ENCODE measurements at regions not wholly inside any gene's neighbourhood (a gene's known extent, or its start where the extent isn't known, plus 50 kb on each side); places are given as distances from the start of the nearest gene placed in this dataset.

DNA sequence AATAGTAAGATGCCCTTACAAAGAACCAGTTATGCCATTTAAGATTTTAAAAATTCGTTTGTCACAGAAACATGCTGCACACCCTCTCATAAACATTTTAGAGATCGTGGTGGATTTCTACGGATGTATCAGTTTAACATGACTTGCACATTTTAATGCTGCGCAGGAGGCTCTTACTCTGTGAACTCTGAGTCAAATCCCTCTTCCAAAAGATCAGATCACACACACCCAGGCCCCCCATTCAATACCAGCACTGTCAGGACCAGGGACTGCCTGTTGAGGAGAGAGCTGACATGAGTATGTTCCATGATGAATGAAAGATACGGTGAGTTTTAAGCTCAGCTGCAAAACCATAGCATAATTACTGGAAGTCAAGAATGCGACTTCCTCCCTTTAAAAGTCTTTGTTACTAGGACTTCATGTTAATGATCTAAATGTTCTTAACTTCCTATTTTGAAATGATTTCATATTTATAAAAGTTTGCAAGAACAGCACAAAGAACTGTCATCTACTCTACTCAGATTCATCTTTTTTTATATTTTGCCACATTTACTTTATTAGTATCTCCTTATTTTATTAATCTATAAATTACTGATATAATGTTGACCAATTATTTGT, 500.2 kb downstream of the GLRX3 start:
- DNase-seq: no peak

DNA sequence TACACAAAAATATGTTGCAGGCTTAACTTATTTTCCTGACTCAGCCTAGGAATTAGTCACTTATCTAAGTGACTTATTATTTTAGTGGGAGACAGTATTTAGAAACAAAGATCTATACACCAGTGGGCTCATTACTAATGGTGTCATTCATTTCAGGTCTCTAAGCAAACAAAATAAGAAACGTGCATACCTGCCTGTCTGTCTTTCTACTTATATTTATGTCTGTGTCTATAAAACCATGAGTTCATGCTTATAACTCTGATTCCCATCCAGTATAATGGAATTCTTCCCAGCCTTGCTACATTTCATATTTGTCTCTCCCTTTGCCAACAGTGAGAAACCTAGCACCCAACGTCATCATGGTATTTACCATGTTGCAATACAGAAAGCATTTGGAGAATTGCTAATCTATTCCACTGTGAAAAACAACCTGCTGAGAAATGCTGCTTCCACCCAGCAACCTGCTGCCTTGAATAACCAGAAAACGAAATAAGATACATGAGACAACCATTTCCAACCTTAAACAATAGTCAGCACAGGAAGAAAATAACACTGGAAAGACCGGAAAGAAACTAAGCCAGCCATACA, 501.0 kb downstream of the GLRX3 start:
- no peak for DNase-seq

DNA sequence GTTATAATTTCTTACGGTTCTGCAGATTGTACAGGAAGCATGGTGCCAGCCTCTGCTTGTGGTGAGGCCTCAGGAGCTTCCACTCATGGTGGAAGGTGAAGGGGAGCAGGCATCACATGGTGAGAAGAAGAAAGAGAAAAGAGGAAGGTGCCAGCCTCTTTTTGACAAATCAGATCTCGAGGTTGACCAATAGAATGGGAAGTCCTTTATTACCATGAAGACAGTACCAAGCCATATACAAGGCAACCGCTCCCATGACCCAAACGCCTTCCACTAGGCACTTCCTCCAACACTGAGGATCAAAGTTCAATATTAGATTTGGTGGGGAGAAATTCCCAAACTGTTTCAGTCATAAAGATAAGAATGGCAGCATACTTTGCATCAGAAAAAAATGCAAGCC, 502.8 kb downstream of the GLRX3 start:
- no peak for DNase-seq

DNA sequence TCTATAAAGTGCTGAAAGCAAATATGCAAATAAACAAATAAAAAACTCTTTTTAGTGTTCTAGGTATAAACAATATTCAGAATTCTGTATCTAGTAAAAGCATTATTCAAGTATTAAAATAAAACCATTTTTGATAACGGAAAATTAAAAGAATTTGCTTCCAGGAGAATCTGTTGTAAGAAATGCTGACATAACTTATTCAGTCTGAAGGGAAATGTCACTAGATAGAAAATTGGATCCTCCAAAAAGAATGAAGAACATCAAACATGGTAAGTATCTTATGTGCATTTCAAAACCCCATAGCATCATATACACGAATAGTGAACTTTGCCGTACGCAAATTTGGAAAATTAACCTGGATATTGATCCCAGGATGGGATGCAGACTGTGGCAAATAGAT, 506.7 kb downstream of the GLRX3 start:
- no peak for DNase-seq

DNA sequence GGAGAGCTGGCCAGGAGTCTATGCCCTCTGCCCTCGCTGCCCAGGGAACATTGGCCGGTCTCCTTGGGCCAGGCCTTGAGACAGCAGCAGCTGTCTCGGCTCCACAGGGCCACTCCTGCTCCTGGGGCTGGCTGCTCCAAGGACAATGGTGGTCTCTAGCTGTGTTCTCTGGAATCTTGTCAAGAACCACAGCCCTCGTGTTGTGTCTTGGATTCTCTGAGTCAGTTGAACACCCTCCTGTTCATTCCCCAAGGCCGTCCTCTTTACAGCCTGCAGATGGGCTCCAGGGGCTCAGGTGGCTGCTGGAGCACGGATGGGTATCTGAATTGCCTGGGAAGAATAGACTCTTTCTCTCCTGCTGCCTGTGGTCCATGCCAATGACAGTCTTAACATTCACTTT, 511.1 kb downstream of the GLRX3 start:
- no peak for DNase-seq

DNA sequence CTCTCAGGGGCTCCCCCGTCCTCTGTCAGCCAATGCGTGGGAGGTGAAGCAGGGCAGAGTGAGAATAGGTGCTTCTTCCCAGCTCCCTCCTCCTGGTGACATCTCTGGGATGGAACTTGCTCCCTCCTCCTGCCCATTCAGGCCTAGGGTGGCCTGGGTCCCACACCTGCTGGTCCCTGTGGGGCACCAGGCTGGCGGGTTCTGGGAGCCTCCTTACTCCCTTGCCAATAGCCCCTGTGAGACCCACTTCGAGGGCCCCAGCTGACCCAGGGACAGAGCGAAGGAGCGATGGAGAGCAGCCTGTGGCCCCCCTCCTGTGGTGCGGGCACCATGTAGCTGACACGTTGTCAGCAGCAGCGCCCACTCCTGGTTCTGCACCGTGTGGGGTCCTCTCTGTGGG, 512.6 kb downstream of the GLRX3 start:
- no peak for DNase-seq

DNA sequence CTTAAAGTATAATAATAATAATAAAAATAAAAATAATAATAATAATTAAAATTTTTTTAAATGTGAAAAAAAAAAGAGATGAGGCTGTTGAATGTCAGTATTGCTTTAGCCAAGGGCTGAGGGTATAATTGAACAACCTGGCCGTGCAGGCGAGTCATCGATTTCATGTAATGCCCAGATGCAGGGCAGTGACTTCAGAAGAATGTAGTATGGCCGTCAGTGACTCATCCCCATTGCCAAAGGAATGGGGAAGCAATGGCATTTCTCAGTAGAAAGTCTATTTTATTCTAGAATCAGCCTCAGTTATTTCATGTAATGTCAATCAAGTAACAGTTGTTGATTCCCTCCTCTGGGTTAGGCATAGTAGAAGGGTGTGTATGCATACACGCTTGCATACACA, 516.4 kb downstream of the GLRX3 start:
- DNase-seq: no peak

DNA sequence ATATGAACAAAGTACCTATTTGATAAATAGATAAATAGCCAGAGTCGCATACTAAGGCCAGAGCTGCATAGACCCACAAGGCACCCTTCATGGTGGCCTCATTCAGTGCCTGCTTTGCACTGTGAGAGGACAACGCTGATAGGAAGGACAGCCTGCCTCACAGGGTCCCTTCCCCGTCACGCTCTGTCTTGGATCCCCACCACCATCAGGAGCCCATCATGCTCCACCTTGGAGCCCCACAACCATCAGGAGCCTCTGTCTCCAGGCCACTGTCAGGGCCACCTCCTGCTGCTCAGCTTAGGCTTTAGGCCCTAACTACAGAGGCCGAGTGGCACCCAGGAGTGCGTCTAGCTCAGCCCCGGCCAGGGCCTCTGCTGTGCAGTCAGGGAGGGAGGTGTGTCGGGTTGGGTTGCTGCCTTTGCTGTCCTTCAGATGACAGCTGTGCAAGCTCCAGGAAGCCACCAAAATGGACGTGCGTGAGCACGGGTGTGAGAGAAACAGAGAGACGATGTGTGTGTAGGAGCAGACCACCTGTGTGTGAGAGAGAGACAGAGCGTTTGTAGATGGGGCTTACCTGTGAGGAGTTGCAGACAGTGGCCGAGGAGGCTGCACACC, 516.9 kb downstream of the GLRX3 start:
- DNase-seq: no peak

DNA sequence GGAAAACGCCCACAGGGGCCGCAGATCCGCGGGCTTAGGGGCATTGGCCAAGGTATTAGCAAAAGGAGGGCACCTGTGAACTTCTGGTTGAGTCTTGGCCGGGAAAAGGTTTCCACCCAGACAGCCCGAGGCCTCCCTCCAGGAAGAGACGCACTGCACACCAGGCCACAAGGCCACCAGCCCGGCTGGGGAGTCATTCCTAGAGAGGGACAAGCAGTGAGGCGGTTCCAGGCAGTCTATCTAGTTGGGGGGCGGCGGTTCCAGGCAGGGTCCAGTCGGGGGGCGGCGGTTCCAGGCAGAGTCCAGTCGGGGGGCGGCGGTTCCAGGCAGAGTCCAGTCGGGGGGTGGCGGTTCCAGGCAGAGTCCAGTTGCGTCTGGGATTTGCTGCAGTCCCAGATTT, 518.5 kb downstream of the GLRX3 start:
- DNase-seq: no peak

DNA sequence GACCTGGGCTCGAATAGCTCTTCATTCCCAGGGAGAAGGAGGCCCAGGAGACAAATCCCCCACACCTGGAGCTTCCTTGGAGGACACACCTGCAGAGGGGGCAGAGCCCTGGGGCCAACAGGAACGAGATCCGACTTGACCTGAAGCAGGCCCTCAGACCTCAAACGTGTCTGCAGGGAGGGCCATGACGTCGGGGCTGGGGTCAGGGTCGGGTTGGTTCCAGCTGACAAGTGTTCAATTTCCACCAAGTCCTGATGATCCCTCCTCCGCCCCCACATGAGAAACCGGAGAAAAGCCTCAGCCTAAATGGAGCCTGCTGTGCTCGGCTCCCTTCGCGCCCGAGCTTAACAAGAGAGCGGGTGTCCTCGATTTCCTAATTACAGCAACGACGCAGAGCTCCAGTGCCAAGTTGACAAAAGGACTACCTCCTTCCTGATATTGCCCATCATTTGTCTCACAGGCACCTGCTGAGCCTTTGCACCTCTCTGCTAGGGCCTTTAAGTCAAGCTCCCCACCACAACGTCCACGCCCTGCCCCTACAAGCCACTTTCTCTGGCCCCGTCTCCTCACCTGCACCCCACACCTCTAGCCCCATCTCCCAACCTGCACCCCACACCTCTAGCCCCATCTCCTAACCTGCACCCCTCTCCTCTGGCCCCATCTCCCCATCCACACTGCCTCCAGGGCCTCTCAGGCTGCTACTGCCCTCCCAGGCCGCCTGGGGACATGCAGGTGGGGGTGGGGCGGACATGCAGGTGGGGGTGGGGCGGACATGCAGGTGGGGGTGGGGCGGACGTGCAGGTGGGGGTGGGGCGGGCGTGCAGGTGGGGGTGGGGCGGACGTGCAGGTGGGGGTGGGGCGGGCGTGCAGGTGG, 519.4 kb downstream of the GLRX3 start:
- no peak for DNase-seq

DNA sequence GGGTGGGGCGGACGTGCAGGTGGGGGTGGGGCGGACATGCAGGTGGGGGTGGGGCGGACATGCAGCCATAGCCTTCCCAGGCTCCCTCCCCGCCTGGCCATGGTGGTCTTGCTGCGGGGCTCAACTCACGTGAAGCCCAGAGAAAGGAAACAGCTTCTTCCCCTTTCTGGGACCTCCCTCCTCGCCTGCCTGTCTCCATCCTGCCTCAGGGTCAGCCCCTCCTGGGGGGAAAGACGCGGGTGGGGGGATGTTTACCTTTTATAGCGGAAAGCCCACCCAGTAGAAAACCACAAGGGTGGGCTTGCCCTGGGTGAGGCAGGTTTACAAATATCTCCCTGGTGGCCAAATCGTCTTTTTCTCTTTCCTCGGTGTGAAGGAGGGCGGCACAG, 520.0 kb downstream of the GLRX3 start:
- no peak for DNase-seq

DNA sequence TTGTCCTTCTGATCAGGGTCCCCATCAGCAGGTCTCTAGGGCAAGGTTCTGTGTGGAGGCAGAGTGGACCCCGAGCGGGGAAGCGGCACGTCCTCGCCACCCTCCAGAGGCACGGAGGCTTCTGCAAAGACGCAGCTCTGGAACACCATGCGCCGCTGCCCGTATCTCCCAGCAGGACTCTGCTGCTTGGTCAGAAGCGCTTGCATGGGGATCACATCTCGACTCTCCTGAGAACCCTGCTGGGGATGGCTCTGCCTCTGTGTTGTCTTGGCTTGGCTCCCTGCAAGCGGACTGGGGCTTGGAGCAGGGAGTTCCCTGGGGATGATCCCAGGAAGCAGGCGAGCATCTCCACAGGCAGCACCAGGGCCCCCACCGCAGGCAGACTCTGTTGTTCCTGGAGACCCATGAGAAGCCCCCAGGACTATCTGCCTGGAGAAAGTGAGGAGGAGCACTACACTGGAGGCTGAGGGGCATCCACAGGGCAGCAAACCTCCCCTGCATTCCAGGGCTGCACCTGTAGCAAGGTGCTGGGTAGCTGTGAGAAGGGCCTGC, 520.5 kb downstream of the GLRX3 start:
- no peak for DNase-seq

DNA sequence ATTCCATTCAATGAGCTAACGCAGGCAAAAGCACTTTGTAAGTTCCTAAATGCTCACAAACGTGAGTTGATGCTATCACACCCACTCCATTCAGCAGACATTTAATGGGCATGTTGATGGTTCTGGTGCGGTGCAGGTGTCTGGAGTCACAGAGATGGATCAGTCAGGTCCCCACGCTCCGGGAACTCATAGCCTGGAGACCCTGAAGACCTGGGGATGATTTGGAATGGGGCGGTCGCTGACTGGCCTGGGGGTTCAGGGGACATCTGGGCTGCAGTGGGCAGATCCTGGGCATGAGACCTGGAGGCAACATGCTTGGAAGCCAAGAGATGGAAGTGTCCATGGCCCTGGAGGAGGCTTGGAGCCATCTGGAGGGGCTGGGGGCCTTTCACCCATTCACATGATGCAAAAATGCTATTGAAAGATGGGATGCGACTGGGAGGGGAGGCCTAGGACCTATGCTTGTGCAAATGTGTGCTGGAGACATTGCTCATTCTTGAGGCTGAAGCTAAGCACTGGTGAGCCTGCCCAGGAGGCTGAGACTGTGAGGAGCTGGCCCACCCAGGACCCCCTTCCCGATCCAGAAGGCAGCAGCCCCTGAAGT, 522.6 kb downstream of the GLRX3 start:
- DNase-seq: no peak

DNA sequence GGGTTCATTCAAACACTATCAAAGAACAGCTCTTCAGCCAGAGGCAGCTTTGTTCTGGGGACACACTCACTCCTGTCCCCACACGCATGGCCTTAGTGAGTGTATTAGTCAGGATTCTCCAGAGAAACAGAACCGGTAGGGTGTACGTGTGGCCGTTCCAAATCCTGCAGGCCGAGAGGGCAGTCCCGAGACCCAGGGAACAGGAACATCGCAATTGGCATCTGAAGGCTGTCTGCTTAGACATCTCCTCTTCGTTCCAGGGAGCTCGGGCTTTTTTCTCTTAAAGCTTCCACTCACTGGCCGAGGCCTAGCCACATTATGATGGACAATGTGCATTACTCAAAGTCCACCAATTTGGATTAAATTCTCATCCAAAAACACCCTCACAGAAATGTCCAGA, 523.3 kb downstream of the GLRX3 start:
- DNase-seq: no peak

DNA sequence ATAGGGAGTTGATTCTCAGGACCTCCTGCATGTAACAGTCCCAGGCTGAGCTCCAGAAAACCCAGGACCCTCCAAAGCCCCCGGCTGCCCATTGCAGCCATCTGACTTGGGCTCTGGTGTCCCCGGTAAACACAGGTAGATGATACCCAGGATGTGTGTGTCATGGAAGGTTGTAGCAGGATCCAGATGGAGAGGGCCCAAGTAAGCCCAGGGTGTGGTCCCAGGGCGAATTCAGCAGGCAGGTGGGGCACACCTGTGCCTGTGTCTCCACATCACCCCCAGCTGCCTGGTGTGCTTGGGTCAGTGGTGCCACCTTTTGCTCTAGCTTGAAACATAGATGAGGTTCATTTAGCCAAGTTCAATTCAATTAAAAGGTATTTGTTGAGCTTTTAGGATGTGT, 524.1 kb downstream of the GLRX3 start:
- DNase-seq: no peak

DNA sequence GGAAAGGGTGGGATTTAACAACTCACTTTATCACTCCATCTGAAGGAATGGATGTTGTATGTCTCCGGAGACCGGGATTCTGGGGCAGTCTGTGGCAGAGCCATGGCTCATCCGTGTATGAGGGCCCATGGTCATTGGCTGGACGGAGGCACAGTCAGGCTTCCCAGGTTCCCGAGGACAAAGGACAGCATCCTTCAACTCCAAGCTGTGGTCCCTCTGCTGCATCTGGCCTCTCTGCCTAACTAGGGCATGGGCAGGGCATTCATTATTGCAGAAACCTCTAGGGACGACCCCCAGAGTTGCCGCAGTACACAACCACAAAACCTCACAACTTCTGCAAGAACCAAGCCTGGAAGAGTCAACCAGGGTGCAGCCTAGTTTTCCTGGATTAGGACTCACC, 525.2 kb downstream of the GLRX3 start:
- DNase-seq: no peak

DNA sequence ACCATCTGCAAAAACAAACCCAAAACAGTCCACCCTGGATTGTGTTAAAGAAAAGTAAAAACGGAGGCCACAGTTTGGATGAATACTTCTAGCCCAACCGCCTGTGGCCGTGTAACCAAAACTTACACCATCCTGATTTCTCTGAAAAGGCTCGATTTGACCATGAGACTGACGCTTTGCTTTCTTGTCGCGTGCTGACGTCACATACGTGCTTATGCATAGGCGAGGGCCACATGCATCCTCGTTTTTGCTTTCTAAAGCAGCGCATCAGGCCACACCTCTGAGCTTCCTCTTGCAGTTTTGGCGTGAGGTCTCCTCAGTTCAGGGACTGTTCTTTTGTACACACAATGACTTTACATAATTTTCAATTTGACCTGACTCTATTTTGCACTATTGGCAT, 526.6 kb downstream of the GLRX3 start:
- no peak for DNase-seq

DNA sequence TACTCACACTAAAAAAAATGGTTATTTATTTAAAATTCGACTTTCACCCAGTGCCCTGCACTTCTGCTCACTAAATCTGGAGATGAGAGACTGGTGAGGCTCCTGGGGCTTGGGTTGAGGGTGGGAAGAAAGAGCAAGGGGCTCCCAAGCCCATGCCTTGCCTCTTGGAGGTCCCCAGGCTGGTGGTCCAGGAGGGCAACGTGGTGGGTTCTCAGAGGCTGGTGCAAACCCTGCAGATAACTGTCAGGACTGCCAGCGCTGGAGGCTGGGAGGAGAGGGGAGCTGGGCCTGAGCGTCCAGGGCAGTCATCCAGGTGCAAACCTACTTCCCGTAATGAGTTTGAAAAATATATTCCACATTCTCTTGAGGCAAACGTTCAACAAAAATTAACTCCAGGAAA, 528.3 kb downstream of the GLRX3 start:
- no peak for DNase-seq

DNA sequence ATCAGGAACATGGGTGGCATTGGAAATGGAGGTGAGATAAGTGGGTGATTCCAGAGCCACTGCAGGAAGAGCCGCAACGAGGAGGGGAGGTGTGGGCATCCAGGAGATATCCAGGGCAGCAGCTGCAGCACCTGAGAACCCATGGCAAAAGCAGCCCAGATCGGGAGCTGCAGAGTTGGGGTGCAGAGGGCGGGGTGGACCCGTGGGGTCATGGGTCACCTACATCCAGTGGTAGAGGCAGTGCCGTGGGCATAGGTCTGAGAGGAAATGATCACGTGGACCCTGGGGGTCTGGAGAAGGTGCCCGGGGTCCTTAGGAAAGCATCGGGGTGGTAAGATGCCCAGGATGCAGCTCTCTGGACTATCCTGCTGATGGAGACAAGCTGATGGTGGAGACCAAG, 530.0 kb downstream of the GLRX3 start:
- no peak for DNase-seq

DNA sequence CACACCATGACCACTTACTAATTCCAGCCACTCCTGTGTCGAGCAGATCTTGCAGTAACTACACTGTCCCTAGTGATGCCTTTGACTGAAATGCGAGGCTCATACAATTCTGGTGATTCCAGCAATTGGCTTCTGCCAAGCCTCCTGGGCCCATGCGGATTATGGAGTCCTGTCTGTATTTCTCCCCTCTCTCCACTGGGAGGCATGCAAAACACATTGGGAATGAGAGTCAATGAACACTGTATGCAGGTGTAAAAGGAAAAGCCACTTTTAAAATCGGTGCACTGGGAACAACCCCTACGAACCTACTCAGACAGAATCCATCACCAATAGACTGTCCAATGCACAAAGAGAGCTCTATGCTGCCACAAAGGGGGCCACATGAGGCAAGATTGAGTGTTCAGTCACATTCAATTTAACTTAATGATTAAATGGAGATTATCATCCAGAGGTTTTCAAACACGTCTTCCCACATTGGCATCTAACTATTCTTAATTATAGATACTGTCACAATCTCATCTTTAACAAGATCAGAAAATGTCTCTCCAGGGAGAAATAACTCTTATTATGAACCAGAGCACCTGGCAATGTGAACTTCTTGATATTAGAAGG, 550.6 kb downstream of the GLRX3 start:
- DNase-seq: no peak

DNA sequence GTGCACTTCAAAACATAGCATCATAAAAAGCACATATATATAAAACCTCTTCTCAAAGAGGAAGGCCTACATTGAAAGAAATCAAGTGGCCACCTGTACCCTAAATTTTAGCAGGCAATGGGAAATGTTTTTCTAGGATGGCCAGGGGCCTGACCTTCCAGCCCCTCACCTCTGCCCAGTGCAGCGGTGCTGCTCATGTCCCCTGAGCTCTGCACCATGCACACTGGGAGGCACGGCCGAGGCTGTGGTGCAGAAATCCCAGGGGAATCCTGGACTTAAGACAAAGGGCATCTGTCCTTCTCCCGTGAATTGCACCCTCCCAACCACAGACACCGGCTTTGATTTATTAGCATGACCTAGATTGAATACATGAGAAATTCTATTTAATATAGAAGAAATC, 551.4 kb downstream of the GLRX3 start:
- DNase-seq: no peak

DNA sequence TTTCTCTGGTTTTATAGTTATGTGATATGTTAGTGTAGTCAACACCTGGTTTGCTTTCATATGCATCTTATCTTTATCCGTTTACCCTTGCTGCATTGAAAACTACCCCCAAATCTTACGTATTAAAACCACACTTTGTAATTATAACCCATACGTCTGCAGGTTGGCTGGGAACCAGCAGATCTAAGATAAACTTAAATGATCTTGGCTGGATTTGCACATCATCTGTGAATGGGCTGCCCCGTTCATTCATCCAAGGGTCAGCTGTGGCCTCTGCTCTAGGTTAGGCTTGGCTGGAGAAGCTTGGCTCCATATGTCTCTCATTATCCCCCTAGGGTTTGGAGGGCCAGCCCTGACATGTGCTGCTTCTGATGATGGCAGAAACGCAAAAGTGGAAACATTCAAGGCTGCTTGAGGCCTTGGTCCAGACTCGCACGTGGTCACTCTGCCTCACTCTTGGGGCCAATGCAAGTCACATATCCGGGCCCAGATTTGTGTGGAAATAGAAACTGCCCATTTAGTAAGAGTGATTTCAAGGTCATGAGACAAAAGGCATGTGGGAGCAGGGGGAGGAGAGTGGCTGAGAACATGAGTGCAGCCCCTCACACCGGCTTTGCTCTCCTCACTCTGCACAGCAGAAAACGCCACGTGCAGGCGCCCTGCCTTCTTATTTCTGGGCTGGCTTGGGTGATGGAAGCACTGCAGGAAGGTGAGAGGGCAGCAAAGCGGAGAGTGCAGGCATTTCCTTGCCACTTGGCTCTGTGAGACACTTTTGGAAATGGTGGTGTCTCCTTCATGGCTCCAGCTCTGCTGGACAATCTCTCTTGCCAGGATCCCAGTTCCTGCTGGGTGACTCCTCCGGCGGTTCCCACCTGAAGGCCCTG, 553.8 kb downstream of the GLRX3 start:
- no peak for DNase-seq
